IPS-NIHi7 (cell line): ENCODE measurements at regions not wholly inside any gene's neighbourhood (a gene's known extent, or its start where the extent isn't known, plus 50 kb on each side); places are given as distances from the start of the nearest gene placed in this dataset.
"Not testable (repeated sequence)": the region's sequence is repeated elsewhere in the genome, so short reads cannot be mapped to it uniquely, and the experiment has no call there.

Experiments used
- DNase-seq: peaks from one replicate; pipeline ENCODE4 v3.0.0; 2012; ENCODE audit warnings: mixed read lengths; ENCODE audit errors: extremely low spot score

DNA sequence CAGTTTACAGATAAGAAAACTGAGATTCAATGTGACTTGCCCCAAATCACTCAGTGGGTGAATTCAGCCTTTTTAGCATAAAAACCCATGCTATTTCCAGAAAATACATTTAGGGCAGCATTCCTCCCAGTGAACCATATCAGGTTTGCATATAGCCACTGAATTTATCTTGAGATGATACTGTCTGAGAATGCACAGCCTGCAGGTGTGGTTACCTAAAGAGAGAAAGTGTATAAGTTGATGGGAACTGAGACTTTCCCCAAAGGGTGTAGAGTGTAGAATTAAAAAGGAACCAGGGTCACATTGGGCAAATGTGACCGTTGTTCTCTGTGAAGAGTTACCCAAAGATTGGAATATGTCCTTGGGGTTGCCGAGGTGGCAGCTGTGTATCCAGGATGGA is 100.0 kb upstream of the PIK3R1 start:
- no peak for DNase-seq

DNA sequence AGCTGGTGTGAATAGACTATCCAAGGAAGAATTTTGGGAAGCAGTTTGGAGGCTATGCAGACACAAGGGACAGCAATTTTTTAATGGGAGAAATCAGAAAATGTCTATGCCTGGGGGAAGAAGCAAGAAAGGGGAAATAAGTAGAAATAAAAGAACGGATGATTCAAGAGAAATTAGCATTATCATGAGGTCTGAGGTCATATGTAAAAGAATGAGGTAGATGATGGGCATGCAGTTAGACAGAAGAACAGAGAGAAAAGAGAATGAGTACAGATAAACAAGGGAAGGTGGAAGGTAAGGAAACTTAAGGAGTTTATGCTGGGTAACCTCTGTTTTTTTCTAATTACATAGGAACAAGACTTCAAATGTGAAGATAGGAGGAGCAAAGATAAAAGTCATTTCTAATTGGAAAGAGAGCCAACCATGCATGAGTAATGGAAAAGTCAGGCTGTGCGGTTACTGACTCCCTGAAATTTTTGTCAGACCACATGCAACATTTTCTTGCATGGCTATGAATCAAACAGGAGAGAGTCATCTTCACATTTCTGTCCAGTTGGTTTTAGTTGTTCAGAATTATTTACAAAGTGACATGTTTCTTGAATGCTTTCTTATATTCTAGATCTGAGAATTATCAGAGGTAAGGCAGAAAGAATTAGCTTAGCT is 101.0 kb upstream of the PIK3R1 start:
- no peak for DNase-seq

DNA sequence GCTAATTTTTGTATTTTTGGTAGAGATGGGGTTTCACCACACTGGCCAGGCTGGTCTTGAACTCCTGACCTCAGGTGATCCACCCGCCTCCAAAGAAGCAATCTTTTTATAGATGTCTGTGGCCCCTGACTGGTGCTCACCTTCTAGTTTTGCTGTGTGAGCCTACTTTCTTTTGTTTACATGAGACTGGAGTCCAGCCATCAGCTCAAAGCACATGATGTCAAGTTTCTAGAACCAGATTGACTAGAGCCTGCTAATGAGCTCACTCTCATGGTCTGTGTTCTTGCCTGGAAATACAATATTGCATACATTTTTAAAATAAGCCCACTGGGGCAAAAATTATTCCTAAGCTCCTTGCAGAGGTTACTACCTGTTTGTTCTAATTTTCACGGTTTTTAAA is 102.9 kb upstream of the PIK3R1 start:
- DNase-seq = no peak

DNA sequence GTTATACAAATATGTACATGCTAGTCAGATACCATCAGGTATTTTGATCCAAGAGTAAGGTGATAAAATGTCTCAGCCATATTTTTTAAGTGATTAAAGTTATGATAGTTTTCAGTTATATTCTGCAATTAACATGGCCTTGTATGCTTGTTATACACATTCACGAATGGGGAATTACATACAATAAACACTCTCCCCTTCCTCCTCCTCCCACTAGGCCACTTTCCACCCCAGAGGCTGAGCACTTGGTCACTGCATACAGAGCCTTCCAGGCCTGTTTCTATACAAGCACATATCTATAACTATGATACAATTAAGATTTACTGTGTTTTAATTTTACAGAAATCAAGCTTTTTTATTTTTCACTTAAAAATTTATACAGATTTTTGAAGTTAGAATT is 104.7 kb upstream of the PIK3R1 start:
- no peak for DNase-seq

DNA sequence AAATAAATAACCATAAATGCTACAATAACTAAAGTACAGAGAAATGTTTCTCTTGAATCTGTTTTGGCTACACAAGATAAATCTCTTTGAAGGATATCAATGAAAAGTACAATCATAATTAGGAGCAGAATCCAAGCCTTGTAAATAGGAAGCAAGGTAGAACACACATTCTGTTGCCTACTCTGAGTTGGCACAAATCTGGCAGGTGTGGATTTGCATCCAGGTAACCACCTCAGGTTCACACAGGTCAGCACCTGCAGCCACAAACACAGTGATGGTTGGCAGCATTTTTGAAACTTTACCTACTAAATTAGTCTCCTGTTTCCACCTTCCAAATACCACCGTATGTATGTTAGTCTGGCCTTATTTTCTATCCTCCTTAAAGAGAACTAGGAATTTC is 105.3 kb upstream of the PIK3R1 start:
- DNase-seq = no peak

DNA sequence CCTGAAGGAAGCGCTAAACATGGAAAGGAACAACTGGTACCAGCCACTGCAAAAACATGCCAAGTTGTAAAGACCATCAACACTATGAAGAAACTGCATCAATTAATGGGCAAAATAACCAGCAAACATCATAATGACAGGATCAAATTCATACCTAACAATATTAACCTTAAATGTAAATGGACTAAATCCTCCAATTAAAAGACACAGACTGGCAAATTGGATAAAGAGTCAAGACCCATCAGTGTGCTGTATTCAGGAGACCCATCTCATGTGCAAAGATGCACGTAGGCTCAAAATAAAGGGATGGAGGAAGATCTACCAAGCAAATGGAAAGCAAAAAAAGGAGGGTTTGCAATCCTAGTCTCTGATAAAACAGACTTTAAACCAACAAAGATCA is 111.3 kb upstream of the PIK3R1 start:
- not testable (repeated sequence) for DNase-seq

DNA sequence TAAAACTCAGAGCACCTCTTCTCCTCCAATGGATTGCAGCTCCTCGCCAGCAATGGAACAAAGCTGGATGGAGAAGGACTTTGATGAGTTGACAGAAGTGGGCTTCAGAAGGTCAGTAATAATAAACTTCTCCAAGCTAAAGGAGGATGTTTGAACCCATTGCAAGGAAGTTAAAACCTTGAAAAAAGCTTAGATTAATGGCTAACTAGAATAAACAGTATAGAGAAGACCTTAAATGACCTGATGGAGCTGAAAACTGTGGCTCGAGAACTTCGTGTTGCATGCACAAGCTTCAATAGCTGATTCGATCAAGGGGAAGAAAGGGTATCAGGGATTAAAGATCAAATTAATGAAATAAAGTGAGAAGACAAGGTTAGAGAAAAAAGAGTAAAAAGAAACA is 112.3 kb upstream of the PIK3R1 start:
- DNase-seq = not testable (repeated sequence)

DNA sequence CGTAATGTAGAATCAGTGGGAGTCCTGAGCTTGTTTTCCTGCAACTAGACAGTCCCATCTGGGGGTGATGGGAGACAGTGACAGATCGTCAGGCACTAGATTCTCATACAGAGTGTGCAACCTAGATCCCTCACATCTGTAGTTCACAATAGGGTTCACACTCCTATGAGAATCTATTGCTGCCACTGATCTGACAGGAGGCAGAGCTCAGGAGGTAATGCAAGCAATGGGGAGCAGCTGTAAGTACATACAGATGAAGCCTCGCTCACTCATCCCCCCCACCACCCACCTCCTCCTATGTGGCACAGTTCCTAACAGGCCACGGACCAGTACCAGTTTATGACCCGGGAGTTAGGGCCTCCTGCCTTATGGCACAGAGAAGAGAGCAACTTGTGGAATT is 116.2 kb upstream of the PIK3R1 start:
- DNase-seq = no peak

DNA sequence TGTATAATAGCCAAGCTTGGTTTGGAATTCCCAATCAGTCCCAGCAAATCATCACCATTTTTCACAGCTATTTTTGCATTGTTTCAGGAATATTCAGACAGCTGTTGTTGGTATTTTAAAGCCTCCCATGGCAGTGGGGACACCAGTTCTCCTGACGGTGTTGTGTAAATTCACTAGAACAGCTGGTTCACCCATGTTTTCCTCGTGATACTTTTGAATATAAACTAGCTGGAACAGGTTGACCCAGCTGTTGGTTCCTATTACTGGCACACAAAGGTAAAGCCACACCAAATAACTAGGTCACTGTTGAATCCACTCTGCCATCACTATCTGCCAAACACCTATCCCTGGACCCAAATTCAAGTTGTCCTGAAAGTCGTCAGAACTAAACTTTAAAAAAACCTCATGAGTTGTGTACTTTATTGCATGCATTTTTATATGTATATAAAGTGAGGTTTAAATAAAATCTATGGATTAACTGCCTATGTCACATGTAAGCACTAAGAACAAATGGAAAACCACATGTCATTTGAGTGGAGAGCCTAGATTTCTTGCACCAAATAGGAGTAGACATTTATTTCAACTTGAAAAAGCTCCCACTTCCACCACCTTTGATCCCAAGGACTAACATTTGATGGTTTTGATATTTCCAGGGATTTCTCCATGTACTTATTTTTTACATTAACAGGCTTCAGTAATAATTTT is 121.9 kb upstream of the PIK3R1 start:
- no peak for DNase-seq

DNA sequence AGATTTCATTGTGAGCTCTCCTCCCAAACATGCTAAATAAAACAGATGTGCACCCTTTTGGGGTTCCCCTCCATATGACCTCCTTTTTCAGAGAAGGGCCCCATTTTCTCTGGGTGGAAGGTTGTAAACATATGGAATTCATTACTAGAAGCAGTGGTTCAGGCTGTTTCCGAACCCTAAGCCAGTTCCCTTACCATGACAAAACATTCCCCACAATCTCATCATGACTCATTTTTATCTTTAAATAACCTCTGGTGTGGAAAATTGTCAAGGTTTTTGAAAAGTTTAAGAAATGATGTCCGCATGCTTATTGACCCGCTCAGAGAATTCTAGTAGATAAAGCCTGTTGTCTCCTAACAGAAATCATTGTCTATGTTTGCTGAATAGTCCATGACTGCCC is 127.3 kb upstream of the PIK3R1 start:
- DNase-seq = no peak

DNA sequence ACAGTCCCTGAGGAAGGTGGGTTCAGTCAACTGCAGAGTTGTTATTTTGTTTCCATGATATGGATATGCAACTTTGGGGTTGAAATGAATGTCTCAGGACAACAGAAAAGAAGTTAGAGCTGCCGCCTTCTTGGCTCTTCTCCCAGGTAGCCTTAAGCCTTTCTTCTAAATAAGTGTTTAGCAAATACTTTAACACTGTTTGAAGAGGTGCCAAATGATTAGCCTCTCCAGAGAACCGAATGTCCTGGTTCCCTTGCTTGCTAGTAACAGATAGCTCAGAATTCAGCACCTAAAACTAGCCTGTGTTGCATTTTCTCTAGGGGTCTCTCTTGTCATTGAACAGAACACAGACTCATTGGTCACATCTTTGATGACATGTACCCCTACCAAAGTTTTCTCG is 127.7 kb upstream of the PIK3R1 start:
- no peak for DNase-seq

DNA sequence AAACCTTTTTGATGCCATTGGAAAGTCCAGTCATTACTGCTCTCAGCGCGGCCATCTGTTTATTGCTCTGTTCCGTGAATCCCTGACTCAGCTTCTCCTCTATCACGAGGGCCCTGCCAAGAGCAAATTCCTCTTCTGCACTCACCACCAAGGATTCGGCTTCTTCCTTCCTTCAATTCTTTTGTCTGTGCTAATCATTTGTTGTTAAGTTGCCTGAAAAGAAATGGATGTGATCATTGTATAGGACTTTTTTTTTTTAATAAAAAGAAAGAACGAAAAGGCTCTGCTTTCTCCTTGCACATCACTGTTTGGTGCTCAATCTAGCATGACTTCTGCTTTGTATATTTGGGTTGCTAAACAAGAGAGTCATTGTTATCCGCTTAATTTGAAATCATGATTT is 128.7 kb upstream of the PIK3R1 start:
- DNase-seq = no peak

DNA sequence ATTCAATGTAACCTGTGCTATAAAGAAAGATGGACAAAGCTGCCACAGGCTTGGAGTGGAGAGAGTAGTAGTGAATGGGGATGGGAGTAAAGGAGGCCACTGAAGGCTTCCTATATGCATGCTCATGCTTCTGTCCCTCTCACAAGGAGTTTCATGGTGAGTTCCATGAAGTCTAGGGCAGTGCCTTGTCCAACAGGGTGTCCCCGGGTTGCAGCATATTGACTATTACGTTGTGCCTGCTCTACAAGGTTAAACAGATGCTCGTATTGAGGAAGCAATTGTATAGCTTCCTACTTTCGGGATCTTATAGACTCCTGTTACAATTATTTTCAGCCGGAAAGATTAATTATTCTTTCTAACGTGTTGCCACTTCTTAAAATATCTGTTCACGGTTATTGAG is 129.1 kb upstream of the PIK3R1 start:
- no peak for DNase-seq

DNA sequence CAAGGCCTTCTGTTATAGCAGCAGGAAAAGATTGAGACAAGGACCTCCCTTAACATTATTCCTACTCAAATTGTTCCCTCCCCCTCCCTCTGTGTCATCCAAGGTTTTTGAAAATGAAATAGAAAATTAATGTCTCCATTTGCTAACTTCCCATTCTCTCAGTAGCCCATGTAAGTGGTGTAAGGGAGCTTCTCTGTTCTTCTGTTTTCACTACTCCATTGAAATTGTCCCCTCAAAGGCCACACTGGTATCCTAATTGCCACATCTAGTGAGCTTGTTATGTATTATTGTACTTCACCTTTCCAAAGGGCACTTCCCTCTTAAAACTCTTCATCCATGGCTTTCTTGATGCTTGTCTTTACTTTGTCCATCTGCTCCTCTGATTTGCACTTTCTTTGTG is 131.2 kb upstream of the PIK3R1 start:
- DNase-seq = no peak

DNA sequence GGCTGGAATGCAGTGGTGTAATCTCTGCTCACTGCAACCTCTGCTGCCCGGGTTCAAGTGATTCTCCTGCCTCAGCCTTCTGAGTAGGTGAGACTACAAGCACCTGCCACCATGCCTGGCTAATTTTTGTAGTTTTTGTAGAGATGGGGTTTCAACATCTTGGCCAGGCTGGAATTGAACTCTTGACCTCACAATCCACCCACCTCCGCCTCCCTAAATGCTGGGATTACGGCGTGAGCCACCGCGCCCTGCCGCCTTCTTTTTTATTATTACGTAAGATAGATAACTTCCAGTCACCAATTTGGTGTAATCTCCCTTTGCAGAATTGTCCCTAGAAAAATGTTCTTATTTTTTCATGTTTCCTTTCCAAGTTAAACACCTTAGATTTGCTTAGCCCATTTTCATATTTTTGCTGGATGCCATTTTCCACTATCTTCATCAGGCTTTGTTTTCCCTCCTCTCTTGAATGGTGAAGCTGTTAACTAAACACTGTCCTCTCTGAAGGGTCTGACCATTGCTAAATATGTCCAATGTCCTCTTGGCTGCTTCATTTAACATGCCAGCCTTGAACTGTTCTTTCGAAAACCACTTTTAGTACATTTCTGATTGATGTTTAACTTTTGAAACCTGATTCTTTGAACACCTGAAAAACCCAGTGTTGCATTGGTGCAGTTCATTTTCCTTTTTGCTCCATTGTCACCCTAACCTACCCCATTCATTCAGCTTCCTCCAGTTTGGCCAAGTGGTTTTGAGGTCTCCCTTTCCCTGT is 135.1 kb upstream of the PIK3R1 start:
- DNase-seq = no peak

DNA sequence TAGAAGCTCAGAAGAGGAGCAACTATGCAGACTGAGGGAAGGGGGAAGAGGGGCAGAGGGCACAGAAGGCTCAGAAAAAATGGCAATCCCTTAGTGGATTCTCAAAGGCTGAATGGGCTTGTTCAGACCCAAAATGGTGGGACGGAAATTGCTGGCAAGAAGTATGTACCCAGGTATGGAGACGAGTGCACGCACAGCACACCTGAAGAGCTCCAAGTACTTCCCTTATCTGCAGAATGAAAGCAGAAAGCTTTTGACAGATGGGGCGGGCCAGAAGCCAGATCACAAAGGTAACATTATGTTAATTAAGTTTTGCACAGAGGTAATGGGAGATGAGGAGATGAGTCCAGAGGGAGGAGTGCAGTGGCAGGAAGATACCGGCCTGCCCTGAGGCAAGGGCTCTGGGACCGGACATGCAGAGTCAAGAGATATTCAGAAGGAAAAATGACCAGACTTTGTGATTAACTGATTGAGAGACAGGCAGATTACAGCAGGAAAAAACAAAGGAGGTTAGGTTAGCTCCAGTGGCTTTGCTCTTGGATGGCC is 138.1 kb upstream of the PIK3R1 start:
- DNase-seq = no peak

DNA sequence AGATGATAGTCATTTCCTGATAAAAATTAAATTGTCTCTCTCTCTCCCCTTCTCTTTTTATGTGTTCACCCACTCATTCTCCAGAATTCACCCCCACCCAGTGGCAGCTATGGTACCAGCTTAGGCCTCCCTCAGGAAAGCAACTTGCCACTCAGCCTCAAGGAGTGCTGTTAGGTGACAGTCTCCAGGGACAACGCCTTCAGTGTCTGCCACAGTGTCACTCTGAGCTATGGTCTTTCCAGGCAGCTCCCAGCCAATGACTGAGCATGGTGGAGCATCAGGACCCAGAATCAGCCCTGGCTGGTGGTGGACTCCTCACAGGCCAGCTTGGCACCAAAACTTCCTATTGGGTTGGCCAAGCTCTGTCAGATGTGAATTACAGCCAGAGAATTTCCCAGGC is 140.9 kb upstream of the PIK3R1 start:
- no peak for DNase-seq

DNA sequence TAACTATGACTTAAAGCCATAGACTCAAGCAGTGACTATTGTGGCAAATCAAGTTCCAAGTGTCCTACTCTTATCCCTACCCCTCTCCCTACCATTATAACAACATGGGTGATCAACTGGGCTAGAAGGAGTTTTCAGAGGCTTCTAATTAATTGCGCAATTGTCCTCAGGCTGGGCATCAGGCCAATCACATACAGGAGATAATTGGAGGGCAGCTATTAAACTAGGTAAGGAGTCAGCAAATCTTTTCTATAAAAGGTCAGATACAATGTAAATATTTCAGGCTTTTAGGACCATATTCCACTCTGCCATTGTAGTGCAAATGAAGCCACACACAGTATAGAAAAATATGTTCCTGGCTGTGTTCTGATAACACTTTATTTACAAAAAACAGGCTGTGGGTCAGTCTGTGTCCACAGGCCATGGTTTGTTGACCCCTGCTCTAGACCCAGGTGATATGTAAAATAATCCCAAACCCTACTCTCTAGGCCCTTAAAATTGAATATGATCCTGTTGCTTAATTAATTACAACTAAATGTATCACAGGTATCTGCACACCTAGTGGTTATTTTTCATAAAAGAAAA is 141.4 kb upstream of the PIK3R1 start:
- no peak for DNase-seq

DNA sequence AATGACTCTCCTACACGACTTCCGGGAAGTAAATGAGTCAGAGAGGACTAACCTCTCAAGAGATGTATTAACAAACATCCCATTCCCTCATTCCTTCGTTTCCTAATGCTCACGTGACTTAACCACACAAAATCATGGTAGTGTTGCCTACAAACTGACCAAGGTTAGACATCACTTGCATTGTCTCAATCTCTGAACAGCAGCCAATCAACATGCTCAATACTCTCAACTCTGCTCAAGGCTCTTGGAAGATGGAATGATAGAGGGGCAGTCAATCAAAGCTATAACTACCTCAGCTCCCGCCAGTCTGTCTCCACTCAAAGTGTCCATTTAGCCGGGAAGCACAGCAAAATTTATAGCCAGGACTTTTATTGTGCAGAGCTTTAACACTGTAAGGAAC is 143.8 kb upstream of the PIK3R1 start:
- DNase-seq = no peak

DNA sequence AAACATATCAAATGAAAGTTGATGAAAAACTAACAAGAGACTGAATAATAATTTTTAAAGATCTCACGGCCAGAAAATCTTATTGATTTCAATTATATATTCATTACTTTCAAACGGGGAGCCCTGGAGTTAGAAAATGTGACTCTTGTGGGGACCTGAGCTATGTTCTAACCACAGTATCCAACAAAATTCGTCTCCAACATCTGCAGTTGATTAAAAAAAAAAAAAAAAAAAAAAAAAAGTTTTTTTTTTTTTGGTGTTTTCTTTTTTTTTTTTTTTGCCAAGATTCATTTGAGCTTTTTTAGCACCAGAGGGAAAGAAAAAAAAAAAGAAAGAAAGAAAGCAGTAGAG is 144.3 kb upstream of the PIK3R1 start:
- DNase-seq = no peak

DNA sequence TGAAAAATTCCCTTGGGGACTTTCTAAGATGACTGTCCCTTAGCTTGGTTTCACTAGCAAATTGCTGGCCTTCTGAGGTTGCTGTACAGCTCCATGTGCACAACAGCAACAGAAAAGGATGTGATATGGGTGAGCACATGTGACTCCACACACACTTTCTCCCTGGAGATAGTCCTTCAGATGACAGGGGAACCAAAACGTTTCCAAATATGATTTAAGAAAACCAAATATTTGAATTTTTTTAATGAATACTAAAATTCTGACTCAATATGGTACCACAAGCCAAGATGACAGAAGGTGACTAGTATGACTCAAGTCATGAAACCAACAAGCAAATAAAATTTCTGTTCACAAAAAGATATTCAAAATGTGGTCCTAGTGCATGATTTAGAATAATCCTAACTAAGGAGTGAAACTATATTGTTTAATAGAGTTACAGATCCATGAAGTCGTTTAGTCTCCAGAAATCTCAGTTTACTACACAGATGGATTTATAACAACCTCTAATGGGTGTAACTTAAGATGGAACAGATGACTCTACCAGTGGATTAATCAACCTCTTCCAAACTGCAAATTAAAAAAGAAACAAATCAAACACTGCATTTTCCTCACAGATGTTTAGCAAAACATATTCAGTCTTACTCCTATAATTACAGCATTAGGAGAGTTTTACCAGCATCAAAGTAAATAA is 144.8 kb upstream of the PIK3R1 start:
- no peak for DNase-seq
